DMS53 (cell line): ENCODE measurements at regions not wholly inside any gene's neighbourhood (a gene's known extent, or its start where the extent isn't known, plus 50 kb on each side); places are given as distances from the start of the nearest gene placed in this dataset.
A peak's percentile ranks its signal among the peaks of the same experiment; 100 is the strongest.

ENCODE experiments used
- DNase-seq: peaks from one replicate; lab custom pipeline; 2025; lab: John Stamatoyannopoulos, UW

DNA sequence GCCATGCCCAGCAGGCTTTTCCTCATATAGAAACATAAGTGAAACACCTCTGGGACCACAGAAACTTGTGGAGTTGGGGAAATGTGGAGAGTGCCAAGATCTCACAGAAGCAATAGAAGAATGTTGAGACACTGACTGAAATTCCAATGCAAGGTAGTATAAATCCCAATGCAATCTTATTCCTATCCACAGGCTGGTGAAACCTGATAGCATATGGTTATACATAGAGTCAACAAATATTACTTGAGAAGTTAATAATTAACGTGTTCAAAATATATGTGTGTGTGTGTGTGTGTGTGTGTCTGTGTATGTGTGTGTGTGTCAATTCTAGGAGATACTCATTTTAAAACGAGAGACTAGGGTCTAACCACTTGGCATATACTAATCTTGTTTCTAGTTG lies 776.8 kb upstream of the ACVR2A start:
- DNase-seq, result peak; percentile 75

DNA sequence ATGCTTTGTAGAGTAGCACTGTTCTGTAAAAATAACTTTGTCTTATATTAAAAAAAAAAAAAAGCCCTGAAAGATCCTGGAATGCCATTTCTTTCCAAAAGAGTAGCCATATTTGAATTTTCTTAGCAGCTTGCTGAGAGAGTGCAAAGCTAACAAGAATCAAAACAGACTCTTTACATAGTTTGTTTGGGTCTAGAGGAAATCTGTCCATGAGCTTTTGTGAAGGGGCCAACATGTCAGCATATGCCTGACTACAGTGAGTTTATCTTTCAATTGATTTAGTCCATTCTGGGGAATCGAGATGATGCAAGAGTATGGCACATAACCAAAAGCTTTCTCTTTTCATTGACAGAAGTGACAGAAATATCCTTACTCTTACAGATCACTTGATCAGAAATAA lies 777.7 kb upstream of the ACVR2A start:
- no peak for DNase-seq

DNA sequence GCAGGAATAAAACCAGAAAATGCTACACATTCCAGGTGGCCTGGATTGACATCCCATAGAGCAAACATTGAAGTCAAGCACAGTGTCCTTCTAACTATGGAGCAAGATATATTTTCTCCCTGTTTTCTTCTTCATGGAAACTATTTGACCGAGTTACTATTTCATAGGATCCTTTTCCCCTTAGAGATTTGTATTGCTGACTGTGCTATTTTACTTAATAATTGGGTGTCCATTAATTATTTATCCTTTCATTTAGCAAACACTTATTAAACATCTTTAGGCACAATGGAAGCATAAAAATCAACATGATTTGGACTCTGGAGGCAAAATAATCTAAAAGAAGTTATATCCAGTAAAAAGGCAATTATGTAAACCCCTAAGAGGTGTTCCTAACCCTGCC lies 782.8 kb upstream of the ACVR2A start:
- DNase-seq, result no peak

DNA sequence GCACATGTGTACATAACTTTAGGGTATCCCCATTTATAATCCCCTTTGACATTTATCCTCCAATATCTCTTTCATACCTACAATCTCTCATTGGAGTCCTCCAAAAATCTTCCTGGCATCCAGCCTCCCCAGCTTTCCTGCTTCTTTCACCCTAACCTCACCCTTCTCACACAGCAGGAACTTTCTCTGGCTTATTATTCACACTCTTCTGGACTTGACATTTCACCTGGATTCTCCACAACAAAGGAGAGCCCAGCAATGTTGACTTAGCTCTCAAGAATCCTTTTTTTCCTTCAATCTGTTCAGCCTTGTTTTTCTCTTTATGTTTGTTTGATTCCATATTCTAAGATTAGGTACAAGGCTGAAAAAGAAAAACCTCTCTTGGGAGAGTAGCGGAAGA lies 783.6 kb upstream of the ACVR2A start:
- peak; percentile 2 for DNase-seq

DNA sequence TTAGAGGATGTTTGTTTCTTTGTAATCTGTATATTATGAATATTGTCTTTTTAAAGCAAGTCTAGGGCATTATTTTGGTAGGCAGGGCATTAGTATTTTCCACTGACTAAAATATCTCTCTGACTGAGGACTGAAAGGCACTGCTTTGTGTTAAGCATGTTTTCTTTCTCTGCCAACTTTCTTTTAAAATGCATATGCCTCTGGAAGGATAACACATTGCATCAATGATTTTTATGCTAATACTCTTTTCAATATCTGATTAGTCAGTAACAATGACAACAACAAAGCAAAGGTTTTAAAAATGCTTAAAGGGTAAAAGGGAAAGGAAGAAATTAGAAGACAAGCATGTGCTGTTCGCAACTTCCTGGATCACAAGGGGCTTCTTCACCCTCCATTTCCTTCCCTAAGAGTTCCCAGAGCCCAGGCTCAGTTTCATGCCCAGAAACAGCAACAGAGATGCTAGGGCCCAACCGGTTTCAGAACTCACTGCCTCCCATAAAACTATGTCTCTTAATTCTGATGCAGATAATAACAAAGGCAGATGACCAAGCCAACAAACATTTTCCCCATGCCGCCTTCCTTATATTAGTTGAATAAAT lies 786.8 kb upstream of the ACVR2A start:
- DNase-seq, result no peak

DNA sequence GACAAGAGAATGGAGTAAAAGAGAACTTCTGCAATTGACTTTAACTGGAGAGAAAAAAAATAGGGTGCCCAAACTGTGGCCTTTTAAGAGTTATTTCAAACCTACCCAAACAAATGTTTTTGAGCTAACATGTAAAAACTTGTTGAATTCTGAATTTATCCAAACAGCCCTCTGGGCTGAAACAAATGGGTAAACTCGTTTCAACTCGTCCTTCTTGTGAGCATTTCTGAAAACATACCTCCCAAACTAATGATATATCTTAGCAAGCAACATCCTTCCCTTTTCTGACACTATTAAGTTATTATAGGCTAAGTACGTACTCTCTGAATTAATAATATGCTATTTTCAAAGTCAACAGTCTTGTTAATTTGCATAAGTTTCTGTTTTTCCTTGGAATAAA lies 793.0 kb upstream of the ACVR2A start:
- no peak for DNase-seq

DNA sequence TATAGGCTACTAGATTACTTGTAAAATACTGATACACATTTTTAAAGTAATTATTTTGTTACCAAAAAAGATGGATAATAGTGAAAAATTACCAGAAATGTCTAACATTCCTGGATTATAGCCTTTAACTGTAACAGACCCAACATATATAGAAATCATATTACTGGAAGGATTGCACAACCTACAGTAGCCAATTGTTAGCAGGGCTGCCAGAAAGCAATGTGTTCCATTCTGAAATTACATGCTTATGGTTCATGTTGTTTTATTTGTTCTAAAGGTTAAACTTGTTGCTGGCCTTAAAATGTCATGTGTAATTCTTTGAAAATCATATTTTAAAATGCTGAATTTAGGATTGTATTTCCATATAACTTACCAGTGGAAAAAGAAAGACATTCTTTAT lies 793.6 kb upstream of the ACVR2A start:
- no peak for DNase-seq

DNA sequence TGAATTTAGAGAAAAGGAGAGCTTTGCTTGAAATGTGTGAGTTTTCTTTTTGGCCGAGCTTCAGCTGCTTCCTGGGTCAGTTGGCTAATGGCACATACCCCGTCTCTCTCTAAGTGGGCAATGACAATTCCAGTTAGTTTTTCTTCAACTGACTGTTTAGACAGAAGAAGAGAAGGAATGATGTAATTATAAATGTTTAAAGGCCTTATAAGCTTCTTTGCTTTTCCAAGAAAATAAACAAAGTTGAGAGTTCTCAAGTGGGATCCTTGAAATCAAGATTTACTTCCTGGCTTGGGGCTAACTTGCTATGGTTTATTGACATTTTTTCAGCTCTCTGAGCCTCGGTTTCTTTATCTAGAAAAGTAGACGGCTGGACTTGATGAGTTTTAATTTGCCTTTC lies 794.9 kb upstream of the ACVR2A start:
- DNase-seq, result peak; percentile 9

DNA sequence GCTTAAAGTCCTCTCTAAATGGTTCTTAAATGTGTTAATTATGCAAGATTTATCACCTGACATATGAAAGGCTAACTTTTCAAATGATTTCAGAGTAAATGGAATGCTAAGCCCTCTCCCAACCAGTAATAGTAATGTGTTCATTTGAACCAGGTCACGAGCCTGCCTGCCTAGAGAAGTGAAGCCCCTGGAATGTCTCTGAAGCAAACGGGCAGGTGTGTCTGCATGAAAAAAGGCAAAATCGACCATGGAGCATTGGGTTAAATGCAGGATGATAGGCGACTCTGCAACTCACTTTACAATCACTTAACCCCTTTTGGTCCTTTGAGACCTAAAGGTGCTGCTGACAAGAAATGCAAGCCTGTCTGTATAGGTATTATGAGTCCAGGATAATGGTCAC lies 798.4 kb upstream of the ACVR2A start:
- DNase-seq, result no peak

DNA sequence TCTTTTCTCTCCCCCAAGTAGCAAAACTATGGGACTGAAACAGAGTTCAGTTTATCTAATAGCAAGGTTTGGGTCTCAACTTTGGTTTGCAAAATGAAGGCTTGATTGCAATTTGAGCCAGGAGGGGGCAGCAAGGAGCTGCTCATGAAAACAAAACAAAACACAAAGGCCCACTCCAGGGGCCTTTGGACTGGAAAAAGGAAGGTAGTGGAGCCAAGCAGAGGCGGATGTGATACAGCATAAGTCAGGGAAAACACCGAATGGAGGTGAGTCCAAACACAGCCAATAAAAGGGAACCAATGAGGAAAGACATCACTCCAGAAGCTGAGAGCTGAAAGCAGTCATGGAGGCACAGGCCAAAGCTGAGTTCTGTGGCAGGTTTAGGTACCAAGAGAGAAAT lies 799.7 kb upstream of the ACVR2A start:
- DNase-seq, result peak; percentile 64

DNA sequence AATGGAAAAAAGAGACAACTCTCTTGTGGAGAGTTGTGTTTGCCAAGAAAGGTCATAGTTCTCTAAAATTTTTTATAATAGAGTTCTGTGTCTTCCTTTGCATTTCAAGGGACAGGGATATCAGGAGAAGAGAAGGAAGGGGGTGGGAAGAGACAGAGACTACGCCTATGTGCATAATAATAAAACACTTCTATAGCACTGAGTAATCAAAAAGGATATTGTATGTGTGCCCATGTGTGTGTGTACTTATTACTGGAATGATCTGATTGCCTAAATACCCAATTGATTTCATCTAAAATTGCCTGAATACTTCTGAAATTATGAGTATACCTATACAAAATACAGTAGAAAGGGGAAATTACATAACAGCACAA lies 803.7 kb upstream of the ACVR2A start:
- no peak for DNase-seq

DNA sequence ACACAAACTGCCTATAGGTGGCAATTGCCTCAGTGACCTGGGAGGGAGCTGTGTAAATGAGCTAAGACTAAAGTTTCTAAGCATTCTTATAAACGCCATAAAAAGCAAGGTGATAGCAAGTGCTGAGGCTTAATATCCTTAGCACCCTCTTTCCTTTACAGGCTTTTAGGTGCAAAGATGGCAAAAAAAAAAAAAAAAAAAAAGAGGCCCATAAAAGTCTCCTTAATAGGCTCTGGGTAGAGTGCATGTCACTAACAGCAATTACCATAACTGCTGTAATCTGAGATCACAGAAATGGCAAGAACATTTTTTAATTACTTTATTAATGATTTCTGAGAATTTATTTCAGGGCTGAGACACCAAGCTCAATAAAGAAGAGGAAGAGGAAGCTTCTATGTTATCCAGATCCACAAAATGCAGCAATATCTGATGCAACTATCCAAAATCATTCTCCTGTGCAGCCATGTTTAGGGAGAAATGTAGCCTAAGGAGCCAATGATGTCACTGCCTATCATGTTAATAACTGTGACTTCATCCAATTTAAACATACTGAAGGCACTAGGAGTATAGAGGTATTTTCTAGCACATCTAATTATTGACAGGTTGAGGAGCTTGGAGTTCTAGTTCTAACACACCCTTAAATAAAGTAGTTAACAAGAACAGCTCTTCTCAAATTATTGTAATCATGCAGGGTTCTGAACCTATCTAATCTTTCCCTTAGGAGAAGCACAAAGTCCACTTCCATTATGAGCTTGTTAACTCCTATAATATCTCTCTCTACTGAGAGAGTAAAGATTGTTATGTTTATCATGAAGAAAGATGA lies 804.3 kb upstream of the ACVR2A start:
- DNase-seq, result no peak

DNA sequence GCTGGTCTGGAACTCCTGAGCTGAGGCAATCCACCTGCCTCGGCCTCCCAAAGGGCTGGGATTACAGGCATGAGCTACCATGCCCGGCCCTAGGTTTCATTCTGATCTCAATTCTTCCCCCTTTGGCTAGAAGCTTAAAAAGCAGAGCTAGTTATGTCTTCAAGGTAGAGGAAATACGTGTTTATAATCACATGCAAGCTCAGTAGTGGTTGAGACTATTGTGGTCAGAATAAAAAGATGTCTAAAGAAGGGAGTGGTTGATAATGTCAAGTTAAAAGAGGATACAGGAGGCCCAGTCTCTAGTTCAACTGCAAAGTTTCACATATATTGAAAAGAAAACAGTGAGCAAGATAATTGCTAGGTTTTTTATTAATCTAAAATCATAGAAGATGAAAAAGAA lies 807.8 kb upstream of the ACVR2A start:
- no peak for DNase-seq

DNA sequence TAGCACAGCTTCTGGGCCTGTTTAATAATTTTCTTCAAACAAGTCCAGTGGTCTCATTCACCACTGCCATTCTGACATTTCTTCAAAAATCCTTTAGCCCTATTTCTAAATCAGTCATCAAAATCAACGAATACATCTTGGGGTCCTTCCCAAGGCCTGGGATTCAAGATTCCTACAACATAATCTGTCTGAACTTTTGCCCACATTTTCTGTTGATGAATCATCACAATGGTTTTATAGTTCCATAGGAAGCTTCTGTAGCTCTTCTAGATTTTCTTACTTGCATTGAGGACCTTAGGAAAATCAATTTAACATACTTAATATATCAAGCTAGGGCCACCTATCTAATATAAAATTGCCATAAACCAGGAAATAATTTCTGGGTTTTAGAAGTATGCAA lies 811.8 kb upstream of the ACVR2A start:
- no peak for DNase-seq

DNA sequence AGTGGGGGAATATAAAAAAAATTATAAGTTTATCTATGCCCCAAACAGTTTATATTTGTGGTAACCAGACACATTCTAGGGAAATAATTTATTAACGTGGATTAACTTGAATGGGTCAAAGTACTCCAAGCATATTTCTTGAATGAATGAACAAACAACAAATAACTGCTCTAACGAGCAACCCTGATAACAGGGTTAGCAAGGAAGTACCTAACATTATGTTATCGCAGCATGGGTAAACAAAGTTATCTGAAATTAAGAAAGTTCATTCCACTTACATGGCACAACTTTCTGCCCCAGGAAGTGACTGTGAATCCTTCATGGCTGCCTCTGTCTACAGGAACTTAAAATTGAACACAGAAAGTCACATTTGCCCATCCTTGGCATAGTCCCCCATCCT lies 812.9 kb upstream of the ACVR2A start:
- DNase-seq, result no peak

DNA sequence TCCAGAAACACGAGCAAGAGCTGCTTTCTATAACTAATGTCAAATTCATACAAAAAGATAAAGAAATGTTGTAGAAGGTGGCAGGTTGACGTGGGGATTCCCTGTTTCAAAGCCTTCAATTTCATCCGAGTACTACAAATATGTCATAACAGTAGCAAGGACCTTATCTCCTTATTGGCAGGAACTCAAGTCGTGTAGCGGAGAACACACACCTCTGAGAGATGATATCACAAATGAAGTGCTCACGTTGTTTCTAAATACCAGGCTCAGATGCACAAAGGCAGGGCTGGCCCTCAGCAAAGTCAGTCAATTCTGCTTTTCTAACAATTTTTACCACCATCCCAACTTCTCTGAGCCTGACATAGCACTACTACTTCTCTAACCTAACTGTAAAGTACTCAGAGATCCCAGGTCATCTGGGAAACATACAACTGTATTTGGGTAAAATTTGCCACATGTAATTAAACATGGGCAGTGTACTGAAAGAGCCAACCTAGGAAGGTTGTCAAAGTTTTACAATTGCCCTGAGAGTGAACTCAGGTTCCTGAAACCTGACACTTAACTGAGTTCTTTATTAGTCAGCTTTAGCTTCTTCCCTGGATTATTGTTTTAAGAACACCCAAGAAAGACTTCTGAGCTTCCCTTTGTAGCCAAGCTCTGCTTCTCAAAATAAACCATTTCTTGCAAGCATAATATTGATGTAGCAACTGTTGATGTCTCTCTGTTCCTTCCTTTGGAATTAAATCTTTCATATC lies 813.7 kb upstream of the ACVR2A start:
- DNase-seq, result no peak

DNA sequence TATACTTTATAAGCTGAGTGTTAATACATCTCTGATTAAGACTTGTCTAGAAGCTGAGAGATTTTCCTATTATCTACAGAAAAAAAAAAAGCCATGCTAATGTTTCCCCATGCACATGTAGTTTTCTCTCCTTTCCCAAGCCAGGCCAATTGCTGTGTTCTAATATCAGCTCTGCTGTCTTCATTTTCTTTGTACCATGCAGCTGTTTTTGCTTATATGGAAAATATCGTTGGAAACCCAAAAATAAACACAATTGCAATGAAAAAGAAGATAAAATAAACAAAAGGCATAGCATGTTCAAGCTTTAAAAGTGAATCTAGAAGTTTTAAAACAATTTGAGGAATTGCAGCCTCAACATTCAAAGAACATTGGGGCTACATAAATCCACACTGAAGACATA lies 817.4 kb upstream of the ACVR2A start:
- DNase-seq, result no peak

DNA sequence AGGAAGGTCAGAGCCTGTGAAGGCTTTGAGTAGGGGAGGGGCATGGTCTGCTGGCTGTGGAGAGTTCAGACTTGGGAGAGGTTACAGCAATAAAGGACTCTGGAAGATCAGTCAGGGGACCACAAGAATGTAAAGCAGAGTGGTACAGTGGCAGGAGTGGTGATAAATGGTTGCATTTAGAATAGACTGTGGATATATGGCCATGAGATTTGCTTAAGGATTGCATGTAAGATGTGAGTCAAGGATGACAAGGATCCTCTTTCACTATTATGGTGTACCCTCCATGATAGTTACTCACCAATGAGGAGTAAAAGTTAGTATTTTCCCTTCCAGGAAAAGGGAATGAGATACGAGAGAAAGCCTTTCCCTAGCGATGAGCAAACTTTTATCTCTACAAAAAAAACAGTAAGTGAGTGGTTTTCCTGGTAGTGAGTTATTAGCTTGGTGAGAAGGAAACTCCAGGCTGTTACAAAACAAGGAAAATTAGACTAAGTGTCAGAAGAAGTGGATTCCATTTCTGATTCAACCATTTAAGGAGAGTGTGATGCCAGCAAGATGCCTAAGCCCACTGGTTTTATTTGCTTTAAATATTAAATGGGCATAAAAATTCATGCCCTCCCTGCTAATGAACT lies 818.0 kb upstream of the ACVR2A start:
- no peak for DNase-seq

DNA sequence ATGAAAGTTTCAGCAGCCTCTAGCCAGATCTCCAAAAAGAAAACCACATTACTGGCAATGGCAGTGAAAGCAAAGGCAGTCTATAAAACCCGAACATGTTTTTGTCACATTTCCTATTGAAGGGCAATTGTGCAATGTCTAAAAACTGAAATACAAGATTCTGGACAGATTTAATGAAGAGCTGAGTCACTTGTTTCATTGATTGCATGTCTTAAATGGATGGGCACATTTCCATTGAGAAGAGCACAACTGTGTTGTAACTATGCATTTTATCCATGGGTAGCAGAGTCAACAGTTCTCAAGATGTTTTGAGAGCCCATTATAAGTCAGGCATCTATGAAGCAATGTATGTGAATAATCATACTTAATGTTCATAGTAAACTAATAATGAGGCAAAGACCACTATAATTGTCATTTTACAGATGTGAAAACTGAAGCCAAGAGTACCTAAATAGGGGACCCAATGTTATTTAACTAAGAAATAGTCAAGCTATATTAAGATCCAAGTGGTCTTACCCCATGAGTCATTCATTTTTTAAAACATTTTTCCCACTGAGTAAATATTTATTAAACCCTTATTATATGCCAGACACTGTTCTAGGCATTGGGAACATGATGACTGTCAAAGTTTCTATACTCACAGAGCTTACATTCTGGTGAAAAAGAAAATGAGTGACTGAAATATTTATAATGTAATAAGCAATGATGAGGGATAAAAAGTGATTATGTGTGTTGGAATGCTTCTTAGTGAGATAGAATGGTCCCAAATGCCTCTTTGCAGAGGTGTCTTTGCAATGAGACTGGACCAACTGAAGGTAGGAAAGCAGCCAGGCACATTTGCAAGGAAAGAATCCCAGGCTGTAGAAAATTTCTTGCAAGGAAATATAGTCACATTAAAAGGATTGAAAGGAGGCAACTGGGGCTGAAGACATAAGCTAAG lies 818.9 kb upstream of the ACVR2A start:
- peak; percentile 19 for DNase-seq

DNA sequence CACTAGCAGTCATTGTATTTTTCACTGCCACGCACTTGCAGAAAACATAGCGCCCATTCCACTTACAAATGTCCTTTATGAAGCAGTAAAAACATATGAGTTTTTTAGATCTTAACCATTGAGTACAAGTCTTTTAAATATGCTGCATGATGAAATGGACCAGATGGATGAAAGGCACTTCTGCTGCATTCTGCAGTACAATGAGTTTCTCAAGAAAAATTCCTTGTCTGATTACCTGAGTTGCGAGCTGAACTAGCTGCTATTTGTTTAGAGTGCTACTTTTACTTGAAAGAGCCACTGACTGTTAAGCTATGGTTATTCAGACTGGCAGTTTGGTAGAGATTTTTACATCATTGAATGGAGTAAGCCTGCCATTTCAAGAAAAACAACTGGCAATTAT lies 825.5 kb upstream of the ACVR2A start:
- no peak for DNase-seq

DNA sequence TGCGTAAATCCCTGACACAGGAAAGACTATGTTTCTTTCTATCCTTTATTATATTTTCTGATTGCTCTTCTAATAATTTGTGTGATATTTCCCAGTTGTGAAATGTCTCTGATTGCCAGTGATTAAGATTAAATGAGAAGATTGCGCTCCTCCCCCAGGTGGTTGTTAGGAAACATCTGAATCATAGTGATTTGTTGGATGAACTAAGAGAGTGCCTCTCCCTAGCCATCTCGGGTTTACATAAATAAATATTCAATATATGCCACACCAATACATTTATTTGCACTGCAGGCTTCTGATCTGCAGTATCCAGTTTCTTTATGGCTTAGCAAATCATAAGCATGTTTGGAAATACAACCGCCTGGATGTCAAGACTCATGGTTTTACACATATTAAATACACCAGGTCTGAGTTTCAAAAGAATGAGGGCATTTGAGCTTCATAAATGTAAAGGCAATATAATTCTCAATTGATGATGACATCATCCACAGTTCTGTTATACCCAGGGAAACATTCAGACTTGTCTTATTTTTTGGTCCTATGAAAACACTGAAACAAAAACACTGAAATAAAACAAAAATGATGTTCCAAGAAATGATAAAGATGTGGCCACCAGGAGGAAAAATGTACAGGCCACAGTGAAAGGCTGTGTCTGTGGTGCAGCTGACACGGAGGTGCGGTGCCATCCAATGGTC lies 826.7 kb upstream of the ACVR2A start:
- no peak for DNase-seq
